Effector CD8-positive, alpha-beta T cell (primary cell): ENCODE measurements at regions not wholly inside any gene's neighbourhood (a gene's known extent, or its start where the extent isn't known, plus 50 kb on each side); places are given as distances from the start of the nearest gene placed in this dataset.

Source experiments
- DNase-seq: peaks from one replicate; lab custom pipeline; 2025; lab: John Stamatoyannopoulos, UW

DNA sequence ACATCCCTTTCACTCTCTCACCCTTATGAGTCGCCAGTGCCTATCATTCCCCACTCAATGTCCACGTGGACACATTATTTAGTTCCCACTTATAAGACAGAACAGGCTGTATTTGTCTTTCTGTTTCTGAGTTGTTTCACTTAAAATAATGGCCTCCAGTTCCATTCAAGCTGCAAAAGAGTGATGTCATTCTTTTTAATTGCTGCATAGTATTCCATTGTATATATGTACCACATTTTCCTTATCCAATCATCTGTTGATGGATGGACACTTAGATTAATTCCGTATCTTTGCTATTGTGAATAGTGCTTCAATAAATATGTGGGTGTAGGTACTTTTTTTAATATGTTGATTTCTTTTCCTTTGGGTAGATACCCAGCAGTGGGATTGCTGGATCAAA lies 79.1 kb downstream of the ZNF365 start:
- DNase-seq = no peak

DNA sequence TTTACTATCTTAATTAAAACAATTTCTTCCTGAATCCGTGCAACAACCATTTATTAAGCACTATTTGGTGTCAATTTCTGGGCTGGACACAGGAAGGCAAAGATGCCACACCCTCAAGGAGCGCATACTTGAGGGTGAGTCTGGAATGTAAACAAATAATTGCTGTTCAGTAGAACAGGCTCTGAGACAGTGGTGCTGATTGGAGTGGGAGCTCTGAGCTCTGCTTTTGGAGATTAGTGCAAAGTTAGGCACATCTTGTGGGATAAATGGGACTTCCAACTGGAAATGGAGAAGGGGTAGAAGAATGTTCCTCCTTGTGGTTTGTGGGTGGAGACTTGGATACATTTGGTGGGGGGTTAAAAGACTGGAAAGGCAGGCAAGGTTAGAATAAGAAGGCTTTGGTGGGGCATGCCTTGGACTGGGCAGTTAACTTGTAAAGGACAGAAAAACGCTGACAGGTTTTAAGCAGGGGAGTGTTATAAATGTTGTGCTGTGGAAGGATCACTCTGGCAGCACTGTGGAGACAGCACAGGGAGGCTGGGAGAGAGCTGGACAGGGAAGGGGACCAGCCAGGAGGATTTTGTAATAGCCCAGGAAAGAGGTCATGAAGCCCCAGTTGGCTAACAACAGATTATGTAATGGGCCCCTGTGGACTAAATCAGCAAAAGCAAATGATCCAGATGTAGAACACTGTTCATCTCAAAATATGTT lies 80.7 kb downstream of the ZNF365 start:
- no peak for DNase-seq

DNA sequence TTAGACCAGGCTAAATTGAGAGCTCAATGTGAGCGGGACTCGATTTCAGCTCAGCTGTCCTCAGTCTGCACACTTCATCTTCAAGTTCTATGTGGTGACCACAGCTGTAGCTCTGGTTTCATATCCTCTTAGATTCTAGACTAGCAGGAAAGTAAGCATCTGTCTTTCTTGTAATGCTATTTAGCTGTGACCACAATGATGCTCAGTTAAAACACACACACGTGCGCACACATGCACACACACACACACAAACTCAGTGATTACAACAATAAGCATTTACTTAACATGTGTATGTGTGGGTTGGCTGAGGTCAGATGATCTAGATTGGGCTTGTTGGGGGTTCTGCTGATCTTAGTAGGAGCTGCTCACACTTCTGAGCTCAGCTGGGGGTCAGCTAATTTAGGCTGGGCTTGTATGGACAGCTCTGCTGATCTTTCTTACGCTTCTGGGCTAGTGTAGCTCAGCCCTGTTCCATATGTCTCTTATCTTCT lies 82.5 kb downstream of the ZNF365 start:
- DNase-seq = no peak

DNA sequence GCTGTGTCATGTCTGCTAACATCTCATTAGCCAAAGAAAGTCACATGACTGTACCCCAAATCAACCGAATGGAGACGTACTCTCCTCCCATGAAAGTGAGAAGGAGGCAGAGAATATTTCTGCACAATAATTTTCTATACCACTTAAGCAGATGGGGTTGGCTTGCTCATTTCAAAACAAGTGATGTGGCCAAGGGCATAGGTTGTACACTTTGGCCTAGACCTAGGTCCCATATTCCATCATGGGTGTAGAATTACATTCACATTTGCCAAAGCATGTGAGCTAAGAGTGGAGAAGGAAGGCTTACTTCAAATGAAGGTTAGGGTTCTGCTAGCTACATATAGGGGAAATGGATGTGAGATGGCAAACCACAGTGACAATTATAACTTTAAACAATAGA lies 83.0 kb downstream of the ZNF365 start:
- no peak for DNase-seq

DNA sequence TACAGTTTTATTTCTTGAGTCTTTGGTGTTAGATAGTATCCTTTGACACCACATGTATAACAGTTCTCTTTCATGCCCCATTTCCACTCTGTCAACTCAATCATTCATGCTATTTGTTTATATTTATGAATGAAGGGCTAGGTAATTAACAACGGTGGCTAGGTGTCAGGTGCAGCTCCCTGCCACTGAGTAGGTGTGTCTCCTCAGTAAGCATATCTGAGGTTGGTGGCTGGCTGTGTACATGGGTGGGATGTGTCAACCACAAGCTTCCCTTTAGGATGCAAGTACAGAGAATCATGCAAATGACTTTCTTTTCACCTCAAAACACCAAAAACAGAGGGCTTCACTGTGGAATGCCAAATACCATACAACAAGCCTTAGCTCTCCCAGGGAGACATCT lies 83.4 kb downstream of the ZNF365 start:
- no peak for DNase-seq

DNA sequence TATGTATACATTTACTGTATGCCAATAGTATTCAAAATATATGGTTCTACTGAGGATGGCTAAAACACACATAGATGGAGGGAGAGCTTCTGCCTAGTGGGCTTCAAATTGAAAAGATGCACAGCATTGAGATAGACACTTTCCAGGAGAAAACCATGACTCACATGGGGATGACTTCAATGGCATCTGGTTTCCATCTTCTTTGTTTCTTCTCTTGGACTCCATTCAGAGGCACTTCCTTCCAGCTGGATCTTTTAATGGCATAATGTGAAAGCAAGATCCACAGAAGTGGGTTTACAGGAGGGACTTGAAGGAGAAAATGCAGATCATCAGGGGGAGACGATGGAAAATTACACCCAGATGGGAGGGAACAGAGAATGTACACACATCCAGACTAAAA lies 84.9 kb downstream of the ZNF365 start:
- no peak for DNase-seq

DNA sequence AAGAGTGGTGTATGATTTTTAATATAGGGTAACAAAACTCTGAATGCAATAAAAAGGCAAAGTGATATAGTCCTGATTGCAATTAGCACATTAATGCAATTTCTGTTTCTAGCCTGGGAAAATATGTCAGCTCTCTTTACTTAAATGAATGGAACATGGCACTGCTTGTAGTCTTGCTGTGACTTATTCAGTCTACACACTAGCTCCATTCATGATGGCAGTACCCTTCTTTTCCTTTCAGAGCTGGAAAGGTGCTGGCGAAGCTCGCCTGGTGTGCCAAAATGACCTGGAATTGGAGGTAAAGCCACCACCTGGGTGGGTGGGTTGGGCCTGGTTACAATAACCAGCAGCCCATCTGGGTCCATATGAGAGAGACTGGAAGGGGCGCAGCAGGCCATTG lies 85.3 kb downstream of the ZNF365 start:
- no peak for DNase-seq

DNA sequence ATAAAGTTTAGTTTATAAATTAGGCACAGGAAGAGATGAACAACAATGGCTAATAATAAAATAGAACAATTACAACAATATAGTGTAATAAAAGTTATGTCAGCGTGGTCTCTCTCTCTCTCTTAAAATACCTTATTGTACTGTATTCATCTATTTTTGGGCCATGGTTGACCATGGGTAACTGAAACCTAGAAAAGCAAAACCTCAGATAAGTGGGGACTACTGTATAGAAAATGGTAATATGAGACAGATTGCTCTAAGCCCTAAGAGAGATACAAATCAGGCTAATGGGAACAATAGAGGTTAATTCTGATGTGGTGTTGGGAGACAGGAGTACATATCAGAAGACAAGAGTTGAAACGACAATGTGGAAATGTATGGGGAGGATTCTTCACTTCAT lies 86.2 kb downstream of the ZNF365 start:
- no peak for DNase-seq

DNA sequence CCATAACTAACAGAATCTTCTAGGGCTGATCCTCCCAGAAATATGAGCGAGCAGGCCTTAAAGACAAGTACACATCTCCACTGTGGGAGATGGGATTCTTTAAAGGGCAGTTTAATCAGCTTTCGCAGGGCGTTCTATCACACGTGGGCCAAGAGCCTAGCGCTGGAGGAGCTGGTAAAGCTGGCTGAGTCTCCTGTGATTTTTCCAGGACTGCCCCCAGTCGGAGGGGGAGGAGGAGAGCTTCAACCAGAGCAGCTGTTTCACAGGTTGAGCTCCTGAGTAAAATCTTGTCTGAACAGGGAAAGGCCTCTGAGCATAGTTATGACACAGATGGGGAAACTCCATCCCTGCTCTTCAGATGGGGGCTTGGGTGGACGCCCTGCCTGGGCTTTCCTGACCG lies 87.0 kb downstream of the ZNF365 start:
- DNase-seq = no peak

DNA sequence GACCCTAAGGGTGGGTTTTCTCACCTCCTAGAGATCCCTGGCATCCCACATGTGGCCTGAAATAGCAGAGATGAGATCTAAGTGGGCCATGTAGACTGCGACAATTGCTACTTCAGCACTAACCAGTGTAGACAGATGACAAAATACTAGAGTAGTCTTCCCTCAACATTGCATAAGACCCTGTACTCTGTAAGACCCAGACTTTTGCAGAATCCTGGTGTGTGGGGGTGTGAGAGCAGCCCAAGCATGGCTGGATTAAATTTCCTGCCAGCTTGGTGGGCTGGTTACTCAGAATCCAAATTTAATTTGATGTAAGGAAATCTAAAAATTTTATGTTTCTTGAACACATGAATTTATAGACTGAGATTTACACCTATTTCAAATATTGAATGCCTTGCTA lies 88.3 kb downstream of the ZNF365 start:
- no peak for DNase-seq

DNA sequence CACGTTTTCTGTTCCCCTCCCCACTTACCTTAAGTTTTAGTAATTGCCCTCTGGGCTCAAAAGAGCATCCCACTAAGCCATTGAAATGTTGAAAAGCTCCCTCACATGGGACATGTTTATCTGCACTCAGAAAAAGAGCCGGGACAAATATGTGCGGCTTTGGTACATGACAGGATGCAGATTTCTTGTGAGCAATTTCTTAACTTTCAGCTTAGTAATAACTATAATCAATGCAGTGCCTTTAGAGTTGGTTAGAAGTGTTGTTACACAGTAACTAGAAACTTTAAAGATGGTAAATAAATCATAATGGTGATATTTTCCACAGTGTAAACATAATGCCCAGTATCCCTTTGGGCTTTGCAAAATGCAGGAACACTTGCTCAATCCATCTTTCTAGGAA lies 89.2 kb downstream of the ZNF365 start:
- no peak for DNase-seq

DNA sequence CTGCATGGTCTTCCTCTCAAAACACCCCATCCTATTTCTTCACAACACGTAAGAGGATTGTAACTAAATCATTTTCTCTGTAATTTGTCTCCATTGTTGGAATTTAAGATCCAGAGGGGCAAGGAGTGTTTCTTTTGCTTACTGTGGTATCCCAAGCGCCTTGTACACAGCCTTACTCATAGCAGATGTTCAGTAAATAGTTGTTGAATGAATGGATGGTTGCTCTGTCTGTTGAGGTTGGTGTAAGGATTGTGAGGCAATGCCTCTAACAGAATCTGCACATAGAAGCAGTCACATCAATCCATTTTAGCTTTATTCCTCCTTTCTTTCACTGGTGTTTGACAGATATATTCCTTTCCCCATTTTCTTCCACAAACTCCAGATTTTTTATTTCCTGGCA lies 90.1 kb downstream of the ZNF365 start:
- DNase-seq = no peak

DNA sequence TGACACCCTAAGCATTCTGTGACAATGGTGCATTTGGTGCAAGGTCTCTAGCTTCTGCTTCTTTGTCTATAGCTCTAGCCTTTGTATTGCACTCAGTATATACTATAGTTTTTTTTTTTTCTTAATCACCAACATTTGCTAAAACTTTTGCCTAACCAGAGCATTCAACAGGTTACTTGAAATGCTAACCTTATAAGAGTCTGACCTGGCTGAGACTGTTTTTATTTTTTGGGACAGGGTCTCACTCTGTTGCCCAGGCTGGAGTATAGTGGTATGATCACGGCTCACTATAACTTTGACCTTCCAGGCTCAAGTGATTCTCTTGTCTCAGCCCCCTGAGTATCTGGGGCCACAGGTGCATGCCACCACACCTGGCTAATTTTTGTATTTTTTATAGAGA lies 92.4 kb downstream of the ZNF365 start:
- DNase-seq = no peak

DNA sequence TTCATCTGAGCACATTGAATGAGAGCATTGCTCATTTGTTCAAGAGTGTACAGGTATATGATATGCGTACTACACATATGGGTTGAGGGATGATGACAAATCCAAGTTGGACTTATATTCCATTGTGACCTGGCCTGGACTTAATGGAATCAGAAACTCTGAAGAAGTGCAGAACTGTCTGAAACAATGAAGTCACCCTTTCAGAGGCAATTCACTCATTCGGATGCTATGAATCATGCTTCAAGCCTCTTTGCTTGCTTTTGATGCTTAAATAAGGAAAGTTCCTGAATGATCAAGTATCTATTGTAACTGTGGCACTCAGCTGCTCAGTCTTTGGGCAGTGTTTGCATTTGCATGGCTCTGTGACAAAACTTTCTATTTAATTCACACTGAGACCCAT lies 93.4 kb downstream of the ZNF365 start:
- DNase-seq = no peak

DNA sequence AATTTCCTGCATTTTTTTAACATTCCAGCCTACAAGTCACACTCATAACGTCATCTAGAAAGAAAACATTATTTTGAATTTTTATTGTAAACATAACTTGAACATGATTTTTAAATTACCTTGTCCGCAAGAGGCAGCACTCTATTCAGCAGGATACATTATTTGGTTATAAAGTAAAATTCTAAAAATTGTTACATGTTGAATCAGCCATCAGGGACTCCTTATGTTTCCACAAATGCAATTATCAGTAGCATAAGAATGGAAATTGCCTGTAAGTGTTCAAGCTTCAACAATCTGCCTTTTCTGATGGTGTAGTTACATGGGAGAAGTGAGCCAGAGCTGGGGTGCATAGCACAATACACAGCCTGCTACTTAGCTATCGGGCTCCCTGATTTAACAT lies 97.5 kb downstream of the ZNF365 start:
- no peak for DNase-seq

DNA sequence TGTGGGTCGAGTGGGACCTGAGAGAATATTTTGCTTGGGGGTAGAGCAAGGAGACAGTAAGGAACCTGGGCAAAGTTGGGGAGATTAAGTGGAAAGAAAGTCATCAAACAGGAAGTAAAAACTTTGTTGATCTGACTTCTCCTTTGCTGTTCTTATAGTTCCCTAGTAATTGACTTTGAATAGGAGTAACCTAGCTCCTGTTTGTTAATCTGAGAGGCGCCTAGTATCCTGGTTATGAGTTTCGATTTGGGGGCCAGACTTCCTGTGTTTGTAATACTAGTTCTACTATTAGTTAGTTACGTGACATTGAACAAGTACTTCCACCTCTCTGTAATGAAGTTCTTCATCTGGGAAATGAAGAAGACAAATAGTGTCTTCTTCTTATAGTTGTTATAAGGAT lies 99.1 kb downstream of the ZNF365 start:
- DNase-seq = no peak

DNA sequence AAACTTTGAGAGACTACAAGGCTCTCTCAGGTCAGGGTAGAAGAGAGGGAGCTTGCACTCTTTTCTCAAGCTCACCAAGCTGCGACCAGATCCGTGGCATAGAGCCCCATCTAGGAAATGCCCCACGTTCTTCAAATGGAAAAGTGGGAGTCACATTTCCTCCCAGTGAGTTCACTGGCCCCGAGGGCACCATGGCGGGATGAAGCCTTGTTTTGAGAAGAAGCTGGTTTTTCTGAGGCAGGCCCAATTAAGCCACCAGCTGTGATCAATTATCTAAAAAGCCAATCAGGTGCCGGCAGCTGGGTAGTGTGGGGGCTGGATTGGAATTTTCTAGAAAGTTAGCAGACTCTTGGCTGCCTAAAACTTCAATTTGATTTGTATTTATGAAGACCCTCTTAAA lies 101.4 kb downstream of the ZNF365 start:
- no peak for DNase-seq

DNA sequence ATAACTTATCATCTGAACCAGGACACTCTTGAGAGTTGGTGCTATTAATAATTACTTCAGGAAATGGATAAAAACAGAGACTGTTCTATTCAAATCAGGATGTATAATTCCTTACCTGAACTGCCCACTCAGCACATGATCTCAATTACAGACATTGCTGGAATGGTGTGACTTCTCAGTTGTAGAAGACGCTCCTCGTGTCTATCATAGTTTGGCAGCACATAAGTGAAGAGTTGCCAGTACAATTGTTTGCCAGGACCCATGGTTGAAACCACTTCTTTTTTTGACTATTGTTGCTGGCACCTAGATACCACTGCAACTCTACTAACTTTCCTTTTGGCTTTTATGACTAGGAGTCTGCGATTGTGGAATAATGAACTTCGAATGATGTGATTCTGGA lies 105.4 kb downstream of the ZNF365 start:
- no peak for DNase-seq

DNA sequence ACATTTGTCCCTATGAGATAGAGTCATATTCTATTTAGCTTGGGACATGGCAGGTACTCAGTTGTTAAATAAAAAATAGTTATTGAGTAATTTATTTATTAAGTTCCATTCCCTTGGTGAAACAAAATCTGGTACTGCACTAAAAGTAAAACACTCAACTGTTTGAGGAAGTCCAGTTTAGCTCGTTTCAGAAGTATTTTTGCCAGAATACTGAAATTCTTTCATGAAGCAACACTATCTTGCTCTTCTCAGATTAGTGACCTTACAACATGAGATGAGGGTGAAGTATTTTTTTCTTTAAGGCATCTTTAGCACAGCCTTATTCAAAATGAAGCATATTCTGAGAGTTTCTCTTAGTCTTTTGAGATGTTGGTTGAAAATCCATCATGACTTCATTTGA lies 106.0 kb downstream of the ZNF365 start:
- no peak for DNase-seq

DNA sequence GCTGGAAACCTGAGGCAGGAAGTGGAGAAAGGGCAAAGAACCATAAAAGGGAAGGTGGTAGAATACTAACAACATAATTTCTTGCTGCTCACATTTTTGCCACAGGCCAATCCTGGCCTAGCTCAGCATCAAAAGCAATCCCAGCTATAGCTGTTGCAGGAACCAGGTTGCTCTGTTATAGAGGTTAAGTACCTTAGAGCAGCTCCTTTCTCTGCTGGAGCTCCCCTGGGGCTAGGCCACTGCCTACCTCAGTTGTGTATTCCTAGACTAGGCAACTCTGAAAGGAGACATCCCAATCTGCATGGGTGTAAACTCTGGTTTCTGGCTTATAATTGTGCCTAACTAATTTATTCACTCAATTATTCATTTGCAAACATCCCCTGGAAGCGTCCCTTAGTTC lies 108.4 kb downstream of the ZNF365 start:
- DNase-seq = no peak

DNA sequence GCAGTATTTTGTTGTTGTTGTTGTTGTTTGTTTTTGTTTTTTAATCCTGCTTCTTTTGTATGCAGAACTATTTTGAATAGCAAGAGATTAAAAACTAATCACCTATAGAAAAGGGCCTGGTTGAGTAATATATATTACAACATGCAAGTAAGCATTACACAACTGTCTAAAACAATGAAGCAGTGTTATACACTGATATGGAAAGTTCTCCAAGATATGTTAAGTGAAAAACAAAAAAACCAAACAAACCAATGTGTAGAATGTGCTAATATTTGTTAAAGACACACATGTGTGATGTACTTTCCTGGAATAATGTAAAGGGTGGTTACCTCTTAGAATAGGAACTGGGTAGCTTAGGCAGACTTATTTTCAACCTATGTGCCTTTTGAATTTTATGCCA lies 117.4 kb downstream of the ZNF365 start:
- DNase-seq = no peak

DNA sequence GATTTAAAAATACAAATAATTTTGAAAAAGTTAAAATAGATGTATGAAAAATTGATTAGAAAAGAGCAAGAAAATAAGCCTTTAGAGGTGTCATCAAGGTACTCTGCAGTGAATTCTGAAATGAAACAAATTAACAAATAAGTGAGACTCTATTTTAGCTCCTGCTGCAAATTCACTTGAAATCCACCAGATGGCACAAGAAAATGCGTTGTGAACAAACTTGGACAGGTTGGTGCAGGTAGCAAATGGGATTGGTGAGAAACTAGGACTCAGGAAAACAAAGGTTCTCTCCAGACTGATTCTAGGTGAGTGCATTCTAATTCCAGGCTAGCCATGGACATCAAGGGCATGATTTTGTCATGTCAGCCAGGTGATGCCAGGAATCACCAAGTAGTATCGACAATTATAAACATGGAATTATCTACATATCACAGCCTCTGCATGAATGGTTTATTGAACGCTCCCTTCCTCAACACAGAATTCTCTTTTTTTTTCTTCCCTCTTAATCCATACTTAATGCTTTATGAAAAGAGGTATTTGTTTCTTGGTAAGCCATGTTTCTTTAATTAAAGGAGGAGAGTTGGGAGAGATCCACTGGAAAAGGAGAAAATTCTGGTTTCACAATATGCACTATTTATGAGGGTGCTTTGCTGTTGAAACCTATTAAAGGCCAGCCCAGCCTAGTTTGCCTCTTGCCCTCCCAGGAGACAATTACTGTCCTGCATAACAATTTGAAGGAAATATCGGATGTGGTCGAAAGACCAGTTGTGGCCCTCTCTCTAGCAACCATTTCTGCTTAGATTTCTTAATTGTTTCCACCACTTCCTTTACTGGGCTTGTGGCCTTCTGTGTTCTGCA lies 118.1 kb downstream of the ZNF365 start:
- no peak for DNase-seq

DNA sequence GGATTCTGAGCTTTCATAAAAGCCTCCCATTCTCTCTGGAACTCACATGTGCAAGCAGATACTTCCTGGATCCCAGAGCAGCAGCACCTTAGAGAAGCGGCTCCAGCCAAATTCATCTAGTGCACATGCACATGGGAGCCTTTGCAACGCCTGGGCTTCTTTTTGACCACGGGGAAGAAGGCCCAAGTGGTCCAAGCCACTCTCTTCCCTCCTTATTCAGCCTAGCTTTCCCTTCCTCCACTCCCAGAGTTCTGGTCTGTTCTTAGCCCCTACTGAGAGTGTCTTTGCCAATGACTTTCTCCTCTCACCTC lies 118.7 kb downstream of the ZNF365 start:
- DNase-seq = no peak

DNA sequence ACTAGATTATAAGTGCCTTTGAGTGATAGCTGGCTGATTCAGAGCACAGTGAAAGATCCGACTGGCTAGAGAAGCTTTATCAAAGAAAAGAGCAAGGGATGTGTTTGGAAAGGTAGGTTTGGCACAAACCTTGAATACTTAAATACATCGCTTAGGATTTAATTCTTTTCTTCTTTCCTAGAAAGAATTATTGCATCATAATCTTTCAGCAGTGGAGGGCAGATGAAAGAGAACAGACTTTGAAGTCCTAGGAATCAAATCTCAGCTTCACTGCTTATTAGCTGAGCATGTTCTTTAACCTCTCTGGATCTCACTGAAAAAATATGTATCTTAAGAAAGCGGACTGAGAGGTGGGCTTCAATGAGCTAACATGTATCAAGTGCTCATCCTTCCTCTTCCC lies 122.8 kb downstream of the ZNF365 start:
- no peak for DNase-seq
